H1 (cell line): ENCODE measurements at regions not wholly inside any gene's neighbourhood (a gene's known extent, or its start where the extent isn't known, plus 50 kb on each side); places are given as distances from the start of the nearest gene placed in this dataset.

ENCODE experiments used
- BCL11A ChIP-seq, 2 experiments: IDR thresholded peaks; one replicate each; pipeline ENCODE4 v1.6.1; 2011; ENCODE audit warnings: low read depth in 2 of 2, low read length in 2 of 2, mild to moderate bottlenecking in 2 of 2
- TF ChIP-seq, protein P1 (sequence below): IDR thresholded peaks from 2 replicates; pipeline ENCODE4 v1.6.1; 2011; ENCODE audit warnings: low read depth, mild to moderate bottlenecking, low read length; ENCODE audit not compliant: insufficient read depth
- TF ChIP-seq, protein P2 (sequence below): IDR thresholded peaks from 2 replicates; pipeline ENCODE4 v1.6.1; 2012; ENCODE audit warnings: inconsistent platforms

DNA sequence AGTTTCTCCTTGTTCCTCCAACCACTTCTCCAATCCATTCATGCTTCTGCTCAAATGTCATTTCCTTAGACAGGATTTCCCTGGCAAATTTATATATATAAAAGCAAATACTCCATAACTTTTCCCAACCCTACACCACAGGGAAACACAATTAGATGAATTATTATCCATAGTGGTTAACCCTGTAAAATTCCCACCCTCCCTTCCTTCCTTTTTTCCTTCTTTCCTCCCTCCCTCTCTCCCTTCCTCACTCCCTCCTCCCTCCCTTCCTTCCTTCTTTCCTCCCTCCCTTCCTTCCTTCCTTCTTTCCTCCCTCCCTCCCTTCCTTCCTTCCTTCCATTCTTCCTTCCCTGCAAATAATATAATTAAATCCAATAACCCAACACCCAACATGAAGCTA, 617.7 kb downstream of the IRS1 start (continued):
- TF ChIP-seq, protein P1, sequence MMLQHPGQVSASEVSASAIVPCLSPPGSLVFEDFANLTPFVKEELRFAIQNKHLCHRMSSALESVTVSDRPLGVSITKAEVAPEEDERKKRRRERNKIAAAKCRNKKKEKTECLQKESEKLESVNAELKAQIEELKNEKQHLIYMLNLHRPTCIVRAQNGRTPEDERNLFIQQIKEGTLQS = no peak
- no peak for TF ChIP-seq BCL11A (IDR thresholded peaks at IDR 0.05; ENCODE audit: low read depth in 2 of 2, low read length in 2 of 2)
- TF ChIP-seq, protein P2, sequence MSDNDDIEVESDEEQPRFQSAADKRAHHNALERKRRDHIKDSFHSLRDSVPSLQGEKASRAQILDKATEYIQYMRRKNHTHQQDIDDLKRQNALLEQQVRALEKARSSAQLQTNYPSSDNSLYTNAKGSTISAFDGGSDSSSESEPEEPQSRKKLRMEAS = no peak
